Heart right ventricle (tissue), 16 donors: ENCODE measurements at regions not wholly inside any gene's neighbourhood (a gene's known extent, or its start where the extent isn't known, plus 50 kb on each side); places are given as distances from the start of the nearest gene placed in this dataset.
A peak's percentile ranks its signal among the peaks of the same experiment; 100 is the strongest.
"Not testable (repeated sequence)": the region's sequence is repeated elsewhere in the genome, so short reads cannot be mapped to it uniquely, and the experiment has no call there.

Experiments
- ATAC-seq, 8 donors: fragments of 200-7000 bp; cut with Tn5 transposase; one replicate each; pipeline ENCODE4 v1.9.1; 2020; ENCODE audit warnings: mild to moderate bottlenecking in 8 of 8, moderate library complexity in 8 of 8, moderate number of reproducible peaks in 1 of 8
- DNase-seq, 2 donors: peaks; one replicate each; pipeline ENCODE4 v3.0.0-alpha.2; 2020
- H3K27ac ChIP-seq, 10 donors: fragments of 200-600 bp; sonication (generic) in 2 of 10; one replicate each; pipeline versions ENCODE4 v1.5.0 to v1.8.0; 2020 to 2022; ENCODE audit warnings: mild to moderate bottlenecking in 3 of 10
- H3K27me3 ChIP-seq, 7 donors: fragments of 200-600 bp; one replicate each; pipeline ENCODE4 v1.8.0; 2021 to 2022; ENCODE audit warnings: mild to moderate bottlenecking in 2 of 7
- H3K36me3 ChIP-seq, 9 donors: fragments of 200-600 bp; sonication (generic) in 1 of 9; one replicate each; pipeline versions ENCODE4 v1.5.0 to v1.8.0; 2020 to 2022; ENCODE audit warnings: mild to moderate bottlenecking in 2 of 9
- H3K4me1 ChIP-seq, 9 donors: fragments of 200-600 bp; sonication (generic) in 1 of 9; one replicate each; pipeline versions ENCODE4 v1.5.0 to v1.8.0; 2020 to 2022; ENCODE audit warnings: mild to moderate bottlenecking in 4 of 9
- H3K4me3 ChIP-seq, 10 donors: fragments of 200-600 bp; sonication (generic) in 2 of 10; one replicate each; pipeline versions ENCODE4 v1.5.0 to v1.8.0; 2020 to 2022; ENCODE audit warnings: mild to moderate bottlenecking in 7 of 10, moderate library complexity in 2 of 10
- H3K9me3 ChIP-seq, 11 donors: fragments of 200-600 bp in 10 of 11; sonication (generic) in 2 of 11; one replicate each; pipeline versions ENCODE4 v1.5.0 to v1.8.0; 2013 to 2022; ENCODE audit warnings: mild to moderate bottlenecking in 2 of 11, control low read depth in 1 of 11, moderate library complexity in 1 of 11
- CTCF ChIP-seq, 9 donors: fragments of 200-600 bp; sonication (generic) in 2 of 9; IDR thresholded peaks; one replicate each; pipeline versions ENCODE4 v1.5.0 to v1.8.0; 2021 to 2022; ENCODE audit warnings: antibody characterized with exemption in 9 of 9, mild to moderate bottlenecking in 5 of 9, moderate library complexity in 1 of 9
- WGBS, 2 donors: extraction: QIAGEN DNeasy Blood & Tissue Kit; methylation state at CpG; one replicate each; pipeline ENCODE4 v1.1.7; 2013; ENCODE audit warnings: inconsistent platforms in 1 of 2; 5-methylcytosine and 5-hydroxymethylcytosine counted together
- intact Hi-C, 10 donors: fragments of 100-400 bp; cut with DNase I; formaldehyde crosslinking; loops; one replicate each; pipeline versions ENCODE4 v1.11.1 to v1.14.2; 2022
- donor health status: Arrhythmogenic right ventricular cardiomyopathy.
- donor health status: ischemic (EF 13 %, LVEDD 7.1; RV severe dilation, severe dysfunction).
- donor health status: healthy with polysubstance abuse.
- donor health status: DM: no; HTN: yes; CAD: no.
- donor health status: DM: no; HTN: no; CAD: no.
- donor health status: ischemic (EF 25% LVEDD 6.9; RV normal size, moderate dysfunction).
- donor health status: ischemic (EF 25% LVEDD 5.7; RV mildly dilated, moderate dysfunction).
- donor health status: healthy.
- donor health status: DM: yes; HTN: yes; CAD: no.
- donor health status: Ischemic cardiomyopathy.
- donor health status: ischemic (EF 35%, LVEDD 5.7; RV mildly dilated, moderate dysfunction).
- donor health status: nonischemic (EF 11% LVEDD 7.7; RV severe dilation, severe dysfunction).
- donor health status: DM: yes; HTN: yes; CAD: no.
- donor health status: PGD.
- donor health status: ischemic (EF 29% LVEDD 5.4; RV normal size, mild dysfunction).
- donor health status: nonischemic (EF 23%, LVEDD 6.1; RV moderate dilation, normal function).

GRCh38 chr17:22718689-22719088 is 1026.4 kb downstream of the KCNJ18 start:
- 19 to 32% methylated on average over 2 of the region's 2 CpGs for WGBS, 2 donors
- Histone ChIP-seq H3K4me3 (no peak overlapping the region), H3K36me3 (no peaks in the 10 kb centered on the region), H3K4me1 (no peaks in the 10 kb centered on the region), H3K27me3 (no peaks in the 10 kb centered on the region), H3K9me3 (peaks cover 0 to 50% (median 14%) of the 10 kb centered on the region in 11 donors), H3K27ac (no peak overlapping the region)
- DNase-seq (no peak), ATAC-seq (no peak)
- intact Hi-C loops: loop anchor here in 1 of 10 donors (10.0 kb wide), 1 partner anchor 64 kb away; no protein-coding TSS in a partner anchor
- TF ChIP-seq CTCF (IDR thresholded peaks at IDR 0.05): no peak

- ATAC-seq, H3K4me1 ChIP-seq, H3K36me3 ChIP-seq, H3K27me3 ChIP-seq, H3K4me3 ChIP-seq, intact Hi-C loops, H3K27ac ChIP-seq: not testable (repeated sequence)
- 88 to 90% methylated on average over 18 to 27 of the region's 27 CpGs for WGBS, 2 donors
- DNase-seq: peak in 1 of 2 donors; percentile 5
- peaks cover 0 to 78% (median 36%) of the 10 kb centered on the region in 11 donors for H3K9me3 ChIP-seq
Measured at GRCh38 chr17:22741066-22741465, 1048.7 kb downstream of the KCNJ18 start.
